ENCODE measurements at regions not wholly inside any gene's neighbourhood (a gene's known extent, or its start where the extent isn't known, plus 50 kb on each side); places are given as distances from the start of the nearest gene placed in this dataset.
A peak's percentile ranks its signal among the peaks of the same experiment; 100 is the strongest.

DNA sequence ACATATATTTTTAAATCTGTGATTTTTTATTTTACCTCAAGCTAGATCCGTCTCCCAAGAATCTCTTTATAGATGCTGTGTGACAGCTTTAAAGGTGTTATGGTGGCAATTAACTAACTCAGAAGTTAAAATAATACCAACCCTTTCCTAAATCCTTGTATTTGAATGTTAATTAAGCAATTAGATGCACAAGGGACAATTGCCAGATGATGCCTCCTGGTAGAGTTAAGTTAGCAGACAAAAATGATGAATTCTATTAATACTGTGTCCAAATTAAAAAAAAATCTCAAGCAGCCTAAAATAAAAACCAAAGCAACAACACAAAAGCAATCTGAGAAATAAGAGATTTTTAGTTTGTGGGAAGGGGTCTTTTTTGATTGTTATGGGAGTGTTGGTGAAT, 78.9 kb downstream of the FANCF start:
- no peaks in the 10 kb centered on the region for H3K9me3 ChIP-seq (ENCODE audit: control insufficient read depth, insufficient read depth, low read depth, low read length)
- no peaks in the 10 kb centered on the region for H3K4me1 ChIP-seq (ENCODE audit: control insufficient read depth, extremely low read depth, insufficient read depth, low read length)
- no peak overlapping the region for H3K4me3 ChIP-seq (replicated peaks in 1 of 4; ENCODE audit: control extremely low read depth in 1 of 4, insufficient read depth in 1 of 4, low read depth in 3 of 4, low read length in 4 of 4)
- no peaks in the 10 kb centered on the region for H3K79me2 ChIP-seq (ENCODE audit: control insufficient read depth, insufficient read depth, low read length)
- no peak overlapping the region for H3K9ac ChIP-seq (ENCODE audit: insufficient read depth, low read length)
- TF ChIP-seq, protein P1, sequence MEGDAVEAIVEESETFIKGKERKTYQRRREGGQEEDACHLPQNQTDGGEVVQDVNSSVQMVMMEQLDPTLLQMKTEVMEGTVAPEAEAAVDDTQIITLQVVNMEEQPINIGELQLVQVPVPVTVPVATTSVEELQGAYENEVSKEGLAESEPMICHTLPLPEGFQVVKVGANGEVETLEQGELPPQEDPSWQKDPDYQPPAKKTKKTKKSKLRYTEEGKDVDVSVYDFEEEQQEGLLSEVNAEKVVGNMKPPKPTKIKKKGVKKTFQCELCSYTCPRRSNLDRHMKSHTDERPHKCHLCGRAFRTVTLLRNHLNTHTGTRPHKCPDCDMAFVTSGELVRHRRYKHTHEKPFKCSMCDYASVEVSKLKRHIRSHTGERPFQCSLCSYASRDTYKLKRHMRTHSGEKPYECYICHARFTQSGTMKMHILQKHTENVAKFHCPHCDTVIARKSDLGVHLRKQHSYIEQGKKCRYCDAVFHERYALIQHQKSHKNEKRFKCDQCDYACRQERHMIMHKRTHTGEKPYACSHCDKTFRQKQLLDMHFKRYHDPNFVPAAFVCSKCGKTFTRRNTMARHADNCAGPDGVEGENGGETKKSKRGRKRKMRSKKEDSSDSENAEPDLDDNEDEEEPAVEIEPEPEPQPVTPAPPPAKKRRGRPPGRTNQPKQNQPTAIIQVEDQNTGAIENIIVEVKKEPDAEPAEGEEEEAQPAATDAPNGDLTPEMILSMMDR (conservative IDR thresholded peaks at IDR 0.05 in 1 of 2, IDR thresholded peaks at IDR 0.05 in 1 of 2; ENCODE audit: low read depth in 1 of 2, low read length in 2 of 2) = no peak
- H3K4me2 ChIP-seq (ENCODE audit: extremely low read depth, insufficient read depth, low read length) = no peak overlapping the region
- H3K36me3 ChIP-seq (ENCODE audit: control insufficient read depth, insufficient read depth, low read length) = no peaks in the 10 kb centered on the region
- no peaks in the 10 kb centered on the region for H3K27me3 ChIP-seq (ENCODE audit: control insufficient read depth, insufficient read depth, low read length)
- no peak for DNase-seq (ENCODE audit: low read depth in 2 of 2)
- H3K27ac ChIP-seq (ENCODE audit: insufficient read depth, low read length) = no peak overlapping the region
- no peaks in the 10 kb centered on the region for H4K20me1 ChIP-seq (ENCODE audit: control insufficient read depth, extremely low read depth, insufficient read depth, low read length)
- H2AFZ ChIP-seq (ENCODE audit: low read length) = no peak overlapping the region

- Histone ChIP-seq H3K27me3 (ENCODE audit: control insufficient read depth, insufficient read depth, low read length) (no peaks in the 10 kb centered on the region), H3K9me3 (ENCODE audit: control insufficient read depth, insufficient read depth, low read depth, low read length) (no peaks in the 10 kb centered on the region), H3K4me2 (ENCODE audit: extremely low read depth, insufficient read depth, low read length) (no peak overlapping the region), H2AFZ (ENCODE audit: low read length) (no peak overlapping the region), H3K4me3 (replicated peaks in 1 of 4; ENCODE audit: control extremely low read depth in 1 of 4, insufficient read depth in 1 of 4, low read depth in 3 of 4, low read length in 4 of 4) (no peak overlapping the region), H4K20me1 (ENCODE audit: control insufficient read depth, extremely low read depth, insufficient read depth, low read length) (no peaks in the 10 kb centered on the region), H3K9ac (ENCODE audit: insufficient read depth, low read length) (no peak overlapping the region), H3K36me3 (ENCODE audit: control insufficient read depth, insufficient read depth, low read length) (no peaks in the 10 kb centered on the region), H3K79me2 (ENCODE audit: control insufficient read depth, insufficient read depth, low read length) (no peaks in the 10 kb centered on the region), H3K27ac (ENCODE audit: insufficient read depth, low read length) (no peak overlapping the region), H3K4me1 (ENCODE audit: control insufficient read depth, extremely low read depth, insufficient read depth, low read length) (no peaks in the 10 kb centered on the region)
- no peak for DNase-seq (ENCODE audit: low read depth in 2 of 2)
- TF ChIP-seq EZH2 (IDR thresholded peaks at IDR 0.05; ENCODE audit: low read length, missing control alignments) = no peak
- TF ChIP-seq, protein P1 (conservative IDR thresholded peaks at IDR 0.05 in 1 of 2, IDR thresholded peaks at IDR 0.05 in 1 of 2; ENCODE audit: low read depth in 1 of 2, low read length in 2 of 2) = no peak
Observed at GRCh38 chr11:22543261-22543660, 82.4 kb downstream of the FANCF start.

- no peaks in the 10 kb centered on the region for H3K9me3 ChIP-seq (ENCODE audit: control insufficient read depth, insufficient read depth, low read depth, low read length)
- H3K36me3 ChIP-seq (ENCODE audit: control insufficient read depth, insufficient read depth, low read length) = no peaks in the 10 kb centered on the region
- no peak overlapping the region for H3K4me3 ChIP-seq (replicated peaks in 1 of 4; ENCODE audit: control extremely low read depth in 1 of 4, insufficient read depth in 1 of 4, low read depth in 3 of 4, low read length in 4 of 4)
- H2AFZ ChIP-seq (ENCODE audit: low read length) = no peak overlapping the region
- H3K79me2 ChIP-seq (ENCODE audit: control insufficient read depth, insufficient read depth, low read length) = no peaks in the 10 kb centered on the region
- no peaks in the 10 kb centered on the region for H4K20me1 ChIP-seq (ENCODE audit: control insufficient read depth, extremely low read depth, insufficient read depth, low read length)
- no peak overlapping the region for H3K27ac ChIP-seq (ENCODE audit: insufficient read depth, low read length)
- no peaks in the 10 kb centered on the region for H3K4me1 ChIP-seq (ENCODE audit: control insufficient read depth, extremely low read depth, insufficient read depth, low read length)
- no peak overlapping the region for H3K9ac ChIP-seq (ENCODE audit: insufficient read depth, low read length)
- DNase-seq (ENCODE audit: low read depth in 2 of 2) = peak; percentile 22 to 43
- no peaks in the 10 kb centered on the region for H3K27me3 ChIP-seq (ENCODE audit: control insufficient read depth, insufficient read depth, low read length)
- TF ChIP-seq, protein P1 (conservative IDR thresholded peaks at IDR 0.05 in 1 of 2, IDR thresholded peaks at IDR 0.05 in 1 of 2; ENCODE audit: low read depth in 1 of 2, low read length in 2 of 2) = peak; percentile 44 to 65
- no peak for TF ChIP-seq EZH2 (IDR thresholded peaks at IDR 0.05; ENCODE audit: low read length, missing control alignments)
- no peak overlapping the region for H3K4me2 ChIP-seq (ENCODE audit: extremely low read depth, insufficient read depth, low read length)
Observed at GRCh38 chr11:22539821-22540256, 85.8 kb downstream of the FANCF start.

All from fibroblast of lung (primary cell).